ENCODE measurements at regions not wholly inside any gene's neighbourhood (a gene's known extent, or its start where the extent isn't known, plus 50 kb on each side); places are given as distances from the start of the nearest gene placed in this dataset.
"Not testable (repeated sequence)": the region's sequence is repeated elsewhere in the genome, so short reads cannot be mapped to it uniquely, and the experiment has no call there.

DNA sequence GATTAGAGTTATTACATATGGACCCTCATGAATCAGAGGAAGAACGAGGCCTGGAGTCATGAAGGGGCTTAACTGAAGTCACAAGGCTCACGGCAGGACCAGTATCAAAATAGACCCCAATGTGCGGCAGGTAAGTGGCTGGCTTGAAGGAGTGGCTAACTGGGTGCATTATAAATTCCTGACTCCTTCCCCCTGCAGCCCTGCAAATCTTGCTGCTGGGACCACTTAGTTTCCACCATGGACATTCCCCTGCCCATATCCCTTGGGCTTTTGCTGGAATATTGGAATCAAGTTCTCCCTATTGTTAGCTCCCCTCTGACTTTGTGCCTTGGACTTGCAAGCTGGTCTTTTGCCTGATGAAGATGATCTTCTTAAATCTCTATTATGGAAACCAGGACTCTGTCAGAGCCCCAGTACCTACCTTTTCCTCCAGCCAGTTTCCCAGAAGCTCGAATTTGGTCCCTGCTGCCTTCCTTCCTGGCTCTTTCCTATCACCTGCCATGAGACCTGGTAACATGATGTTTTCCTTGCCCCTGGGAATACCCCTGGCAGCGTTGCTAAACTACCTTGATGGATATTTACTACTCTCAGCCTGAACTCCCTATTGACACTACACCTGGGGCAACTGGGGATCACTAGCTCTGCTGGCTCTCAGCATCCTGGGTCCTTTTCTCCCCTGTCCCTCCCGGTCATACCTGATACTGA, 156.0 kb upstream of the JUN start:
- no peak for DNase-seq

DNA sequence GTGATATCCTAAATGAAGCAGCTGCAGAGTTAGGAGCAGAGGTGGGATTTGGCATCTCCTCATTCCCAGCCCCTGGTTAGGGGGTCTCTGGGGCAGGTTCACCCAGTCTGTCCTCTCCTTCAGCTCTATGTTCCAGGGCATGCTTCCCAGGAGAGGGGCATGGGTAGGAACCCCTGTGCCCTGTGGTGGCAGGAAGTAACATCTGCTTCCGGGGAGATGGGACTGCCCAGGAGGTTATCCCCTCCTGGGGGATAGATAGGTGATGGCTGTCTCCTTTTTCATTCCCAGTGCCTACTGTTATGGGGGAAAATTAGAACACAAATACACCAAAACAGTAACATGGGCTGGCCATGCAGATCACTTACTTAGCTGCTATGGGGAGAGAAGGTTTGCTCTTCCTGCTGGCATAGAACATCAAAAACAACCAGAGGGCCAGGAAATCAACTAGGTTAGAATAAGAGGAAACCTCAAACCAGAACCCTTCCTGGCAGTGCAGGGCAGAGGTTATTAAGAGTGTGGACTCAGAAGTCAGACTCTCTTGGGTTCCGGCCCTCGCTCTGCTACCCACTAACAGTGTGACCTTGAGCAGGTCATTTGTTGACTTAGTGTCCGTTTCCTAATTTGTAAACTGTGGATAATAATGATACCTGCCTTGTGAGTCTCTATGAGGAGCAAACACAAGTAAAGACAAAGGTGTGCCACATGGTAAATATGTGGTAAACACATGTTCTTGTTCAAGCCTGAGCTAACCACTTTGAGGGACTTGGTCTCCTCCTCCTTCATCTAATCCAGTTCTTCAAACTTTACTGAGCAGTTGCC, 157.8 kb upstream of the JUN start:
- DNase-seq: no peak

DNA sequence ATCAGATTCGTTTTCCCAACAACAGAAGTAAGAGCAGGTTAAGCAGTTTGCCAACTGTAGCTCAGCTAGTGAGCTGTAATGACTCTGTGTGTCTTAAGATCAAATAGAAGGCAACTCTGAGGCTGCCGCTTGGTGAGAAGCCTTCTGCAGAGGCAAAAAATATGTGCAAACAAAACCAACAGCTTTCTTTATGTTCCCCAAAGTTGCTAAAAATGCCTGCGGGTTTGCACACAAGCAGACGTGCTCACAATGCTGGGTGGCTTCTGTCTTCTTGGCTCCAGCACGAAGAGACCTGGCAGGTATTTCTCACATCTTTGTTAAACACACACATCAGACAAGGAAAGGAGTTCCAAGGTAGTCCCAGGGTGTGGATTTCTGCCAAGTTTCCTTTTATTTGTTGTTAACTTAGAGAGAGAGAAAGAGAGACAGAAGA, 158.9 kb upstream of the JUN start:
- DNase-seq: no peak

DNA sequence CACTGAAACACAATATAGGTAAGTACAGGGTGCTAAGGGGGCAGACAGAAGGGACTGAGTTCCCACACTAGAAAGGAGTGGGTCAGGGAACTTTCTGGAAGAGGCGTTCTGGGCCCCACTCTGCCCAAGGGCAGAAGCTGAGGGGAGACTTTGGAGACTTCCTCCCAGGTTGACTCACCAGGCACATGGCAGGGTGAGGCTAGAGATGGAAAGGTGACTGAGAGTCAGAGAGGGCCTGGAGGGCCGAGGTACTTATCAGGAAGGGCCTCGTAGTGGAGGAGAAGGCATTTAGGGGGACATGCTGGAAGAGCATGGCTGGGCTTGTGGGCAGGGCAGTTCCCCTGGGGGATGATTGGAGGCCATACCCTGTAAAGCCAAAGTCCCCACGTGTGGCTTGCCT, 159.9 kb upstream of the JUN start:
- DNase-seq: no peak

DNA sequence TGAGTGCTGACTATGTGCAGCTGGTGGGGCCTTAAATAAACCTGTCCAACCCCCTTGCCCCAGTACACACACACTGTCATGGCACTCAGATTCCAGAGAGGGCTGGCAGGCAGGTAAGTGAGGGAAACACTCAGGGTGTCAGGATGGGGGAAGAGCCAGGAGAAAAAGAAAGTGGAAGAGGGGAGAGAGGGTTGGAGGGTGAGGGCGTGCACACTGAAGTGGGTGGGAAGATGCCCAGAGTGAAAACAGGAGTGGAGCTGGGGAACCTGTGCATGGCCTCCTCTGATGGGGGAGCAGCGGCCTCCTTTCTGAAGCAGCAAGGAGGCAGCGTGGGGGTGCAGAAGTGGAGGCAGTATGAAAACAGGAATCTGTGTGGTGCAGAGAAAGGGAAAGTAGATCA, 160.6 kb upstream of the JUN start:
- DNase-seq: no peak

DNA sequence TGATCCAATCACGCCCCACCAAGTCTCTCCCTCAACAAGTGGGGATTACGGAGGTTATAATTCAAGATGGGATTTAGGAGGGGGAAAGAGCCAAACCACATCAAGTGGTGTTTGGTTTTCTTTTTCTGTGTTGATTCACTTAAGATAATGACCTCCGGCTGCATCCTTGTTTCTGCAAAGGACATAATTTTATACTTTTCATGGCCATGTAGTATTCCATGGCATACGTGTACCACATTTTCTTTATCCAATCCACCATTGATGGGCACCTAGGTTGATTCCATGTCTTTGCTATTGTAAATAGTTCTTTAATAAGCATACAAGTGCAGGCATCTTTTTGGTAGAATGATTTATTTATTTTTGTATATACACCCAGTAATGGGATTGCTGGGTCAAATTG, 162.5 kb upstream of the JUN start:
- no peak for DNase-seq

DNA sequence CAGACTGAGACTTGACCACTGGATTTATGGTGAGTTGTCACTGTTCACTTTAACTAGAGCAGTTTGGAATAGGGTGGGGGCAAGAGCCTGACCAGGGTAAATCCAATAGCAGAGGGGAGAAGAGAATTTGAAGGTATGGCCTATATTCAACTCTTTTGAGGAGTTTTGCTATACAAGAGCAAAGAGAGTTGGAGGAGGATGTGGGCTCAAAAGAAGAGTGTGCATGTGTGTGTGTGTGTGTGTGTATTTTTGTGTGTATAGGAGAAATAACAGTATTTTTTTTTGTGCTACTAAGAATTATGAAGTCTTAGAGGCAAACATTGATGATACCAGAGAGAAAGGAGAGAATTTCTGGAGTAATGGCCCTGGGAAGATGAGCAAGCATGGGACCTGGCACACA, 164.8 kb upstream of the JUN start:
- DNase-seq: no peak

DNA sequence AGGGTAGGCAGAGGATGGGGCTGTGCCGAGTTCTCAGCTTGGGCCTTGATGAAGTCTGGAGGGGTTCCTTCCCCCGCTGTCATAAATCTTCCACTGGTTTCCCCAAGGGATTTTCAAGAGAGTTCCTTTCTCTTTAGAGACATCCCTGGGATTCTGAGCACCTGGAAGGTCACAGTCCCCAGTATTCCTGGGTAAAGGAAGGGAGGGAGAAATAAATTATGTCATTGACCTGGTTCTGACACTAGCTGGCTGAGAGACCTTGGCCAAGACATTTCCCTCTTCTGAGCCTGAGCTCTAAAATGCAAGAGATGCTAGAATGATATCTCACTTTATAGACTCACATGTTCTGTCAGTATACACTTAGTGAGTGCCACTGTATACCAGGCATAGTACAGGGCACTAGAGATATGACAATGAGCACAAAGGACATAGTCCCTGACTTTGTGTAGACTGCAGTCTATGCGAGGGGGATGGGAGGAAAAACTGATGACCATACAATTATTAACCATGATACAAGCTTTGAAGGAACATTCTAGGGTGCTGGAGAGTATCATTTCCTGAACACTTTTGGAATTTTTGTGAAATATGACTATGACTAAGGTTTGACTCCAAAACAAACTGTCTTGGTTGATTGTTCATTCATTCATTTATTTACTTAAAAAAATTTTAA, 165.8 kb upstream of the JUN start:
- DNase-seq: no peak

DNA sequence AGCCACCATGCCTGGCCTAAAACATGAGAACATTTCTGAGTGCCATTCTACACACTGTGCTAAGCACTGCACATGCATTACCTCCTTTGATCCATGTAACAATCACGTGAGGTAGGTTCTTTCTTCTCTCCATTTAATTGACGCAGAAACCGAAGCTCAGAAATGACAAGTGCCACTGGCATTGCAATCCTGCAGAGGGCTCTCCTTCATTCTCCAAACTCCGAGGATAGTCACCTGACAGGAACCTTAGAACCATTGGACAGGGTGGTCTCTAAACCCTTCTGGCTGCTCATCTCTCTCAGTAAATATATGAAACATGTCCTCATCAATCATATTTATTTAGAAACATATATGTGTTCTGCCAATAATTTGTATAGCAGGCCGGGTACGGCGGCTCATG, 167.1 kb upstream of the JUN start:
- DNase-seq: no peak

DNA sequence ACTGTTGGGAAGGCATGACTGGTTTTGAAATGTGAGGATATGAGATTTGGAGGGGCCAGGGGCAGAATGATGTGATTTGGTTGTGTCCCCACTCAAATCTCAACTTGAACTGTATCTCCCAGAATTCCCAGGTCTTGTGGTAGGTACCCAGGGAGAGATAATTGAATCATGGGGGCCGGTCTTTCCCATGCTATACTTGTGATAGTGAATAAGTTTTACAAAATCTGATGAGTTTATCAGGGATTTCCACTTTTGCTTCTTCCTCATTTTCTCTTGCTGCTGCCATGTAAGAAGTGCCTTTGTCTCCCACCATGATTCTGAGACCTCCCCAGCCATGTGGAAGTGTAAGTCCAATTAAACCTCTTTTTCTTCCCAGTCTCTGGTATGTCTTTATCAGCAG, 170.1 kb upstream of the JUN start:
- not testable (repeated sequence) for DNase-seq

DNA sequence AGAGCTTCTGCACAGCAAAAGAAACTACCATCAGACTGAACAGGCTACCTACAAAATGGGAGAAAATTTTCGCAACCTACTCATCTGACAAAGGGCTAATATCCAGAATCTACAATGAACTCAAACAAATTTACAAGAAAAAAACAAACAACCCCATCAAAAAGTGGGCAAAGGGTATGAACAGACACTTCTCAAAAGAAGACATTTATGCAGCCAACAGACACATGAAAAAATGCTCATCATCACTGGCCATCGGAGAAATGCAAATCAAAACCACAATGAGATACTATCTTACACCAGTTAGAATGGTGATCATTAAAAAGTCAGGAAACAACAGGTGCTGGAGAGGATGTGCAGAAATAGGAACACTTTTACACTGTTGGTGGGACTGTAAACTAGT, 179.4 kb upstream of the JUN start:
- not testable (repeated sequence) for DNase-seq

DNA sequence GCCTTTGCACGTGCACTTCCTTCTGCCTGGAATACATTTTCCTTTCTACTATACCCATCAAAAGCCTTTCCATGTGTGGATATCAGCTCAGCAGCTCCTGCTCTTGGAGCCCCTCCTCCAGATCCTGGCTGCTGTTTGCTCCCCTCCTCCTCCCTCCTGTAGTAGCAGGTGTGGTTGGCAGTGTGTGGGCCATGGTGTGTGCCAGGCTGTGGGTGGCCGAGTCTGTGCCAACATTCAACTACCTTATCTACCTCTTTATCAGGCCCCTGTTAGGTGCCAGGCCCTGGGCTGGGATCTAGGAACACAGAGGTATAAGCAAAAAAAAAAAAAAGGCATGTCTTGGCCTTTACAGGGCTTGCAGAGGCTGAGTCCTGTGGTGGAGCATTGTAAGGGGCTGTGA, 180.6 kb upstream of the JUN start:
- no peak for DNase-seq

DNA sequence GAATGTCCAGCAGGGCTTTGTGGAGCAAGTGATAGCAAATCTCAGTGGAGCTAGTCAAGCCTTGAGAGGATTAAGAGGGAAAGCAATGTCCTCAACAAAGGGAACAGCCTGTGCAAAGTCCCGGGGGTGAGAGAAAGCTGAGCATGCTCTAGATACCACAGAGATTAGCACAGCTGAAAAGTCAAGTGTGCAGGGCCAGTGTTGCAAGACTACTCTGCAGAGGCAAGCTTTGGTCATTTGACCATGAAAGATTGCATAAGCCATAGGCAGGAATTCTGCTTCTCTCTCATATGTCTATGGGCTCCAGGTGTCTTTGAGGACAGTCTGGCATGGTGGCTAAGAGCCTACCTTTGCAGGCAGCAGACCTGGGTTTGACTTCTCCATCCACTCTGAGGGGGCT, 181.0 kb upstream of the JUN start:
- DNase-seq: no peak

DNA sequence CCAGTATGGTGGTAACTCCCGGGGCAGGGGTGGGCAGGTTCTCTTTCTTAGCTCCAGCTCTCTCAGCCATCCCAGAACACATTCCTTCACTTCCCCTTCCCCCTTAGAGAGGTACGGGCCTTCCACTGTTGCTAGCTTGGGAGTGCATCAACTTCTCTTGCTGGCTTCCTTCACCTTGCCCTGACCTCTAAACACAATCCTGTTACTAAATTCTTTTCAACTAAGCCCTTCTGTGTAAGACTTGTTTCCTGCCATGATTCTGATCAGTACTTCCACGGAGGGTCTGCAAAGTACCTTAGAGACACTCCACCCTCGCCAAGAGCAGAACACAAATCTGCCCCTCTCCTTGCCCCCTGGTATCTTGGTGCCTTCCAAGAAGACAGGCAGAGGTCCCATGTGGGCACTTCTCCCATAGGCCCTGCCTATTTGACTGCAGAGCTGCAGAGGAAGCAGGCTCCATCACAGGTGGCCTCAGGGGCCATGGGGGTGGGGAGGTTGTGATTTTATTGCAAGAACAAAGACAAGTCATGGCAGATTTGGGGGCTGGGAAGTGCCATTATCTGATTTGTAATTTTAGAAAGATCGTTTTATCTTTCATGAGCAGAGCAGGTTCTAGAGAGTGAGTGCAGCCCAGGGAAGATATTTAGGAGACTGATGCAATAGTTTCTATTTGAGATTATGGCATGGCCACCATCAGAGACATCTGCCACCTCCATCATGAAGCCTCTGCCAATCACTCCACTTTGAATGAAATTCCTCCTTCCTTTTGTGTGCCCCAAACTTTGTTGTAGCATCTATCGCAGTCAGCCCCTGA, 182.5 kb upstream of the JUN start:
- DNase-seq: no peak

DNA sequence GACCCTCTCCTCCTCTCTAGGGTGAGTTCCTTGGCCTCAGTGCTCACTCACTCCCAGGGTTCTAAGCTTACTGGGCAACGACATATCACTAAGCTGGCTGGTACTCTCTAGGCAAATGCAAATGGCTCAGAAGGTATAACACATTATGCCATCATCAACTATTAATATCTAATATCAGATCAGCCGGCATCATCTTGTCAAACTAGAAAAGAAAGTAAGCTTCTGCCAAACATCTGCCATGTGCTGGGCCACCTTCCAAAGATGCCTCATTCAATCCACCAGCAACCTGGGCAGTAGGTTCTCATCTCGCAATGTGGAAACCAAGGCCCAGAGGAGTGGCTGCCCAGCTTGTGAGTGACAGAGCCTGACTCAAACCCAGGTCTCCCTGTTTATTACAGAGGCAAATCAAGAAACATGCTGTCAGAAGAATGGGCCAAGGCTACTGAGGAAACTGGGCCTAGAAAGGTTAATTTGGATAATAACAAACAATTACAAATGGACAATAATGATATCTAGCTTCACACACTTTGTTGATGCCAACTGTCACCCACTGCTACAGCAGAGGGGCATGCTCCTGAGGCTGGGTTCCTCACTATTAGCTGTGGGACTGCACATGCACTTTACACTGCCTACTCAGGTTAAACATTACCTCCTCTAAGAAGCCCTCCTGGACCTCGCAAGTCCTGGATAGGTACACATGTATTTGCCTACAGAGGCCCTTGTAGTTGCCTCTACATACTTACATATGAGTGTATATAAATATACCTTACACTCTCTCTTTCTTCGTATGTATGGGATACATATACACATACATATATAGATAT, 183.3 kb upstream of the JUN start:
- no peak for DNase-seq

DNA sequence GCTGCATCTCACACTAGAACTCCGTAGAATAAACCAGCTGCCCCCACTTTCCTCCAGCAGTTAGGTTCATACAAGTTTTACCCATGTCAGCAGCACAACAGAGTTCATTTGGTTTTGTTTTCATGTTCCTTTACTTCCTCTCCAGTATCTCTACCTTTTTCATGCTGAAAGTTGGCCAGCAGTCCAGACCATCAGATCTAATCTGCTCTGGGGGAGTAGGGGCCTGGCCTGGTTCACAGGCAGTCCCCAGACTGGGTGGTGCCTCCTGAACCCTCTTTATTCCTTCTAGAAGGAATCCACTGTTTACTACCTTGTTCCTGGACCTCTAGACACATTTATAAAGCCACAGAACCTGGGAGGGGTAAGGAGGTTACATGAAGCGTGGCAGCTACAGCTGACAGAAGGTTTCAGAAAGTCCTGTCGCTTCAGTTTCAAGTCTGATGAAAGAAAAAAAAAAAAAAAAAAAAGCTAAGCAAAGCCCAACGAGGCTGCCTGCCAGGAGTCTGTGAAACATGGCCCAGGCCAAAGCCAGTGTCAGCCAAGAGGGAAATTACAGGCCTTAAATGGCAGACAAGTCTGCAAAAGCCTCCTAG, 184.6 kb upstream of the JUN start:
- DNase-seq: no peak

DNA sequence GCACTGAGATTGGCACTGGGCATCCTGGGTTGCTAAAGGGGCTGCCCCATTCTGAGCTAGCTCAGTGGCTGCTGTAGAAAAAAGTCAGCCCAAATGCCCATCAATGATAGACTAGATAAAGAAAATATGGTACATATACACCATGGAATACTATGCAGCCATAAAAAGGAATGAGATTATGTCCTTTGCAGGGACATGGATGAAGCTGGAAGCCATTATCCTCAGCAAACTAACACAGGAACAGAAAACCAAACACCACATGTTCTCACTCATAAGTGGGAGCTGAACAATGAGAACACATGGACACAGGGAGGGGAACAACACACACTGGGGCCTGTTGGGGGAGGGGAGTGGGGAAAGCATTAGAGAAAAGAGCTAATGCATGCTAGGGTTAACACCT, 185.3 kb upstream of the JUN start:
- not testable (repeated sequence) for DNase-seq

DNA sequence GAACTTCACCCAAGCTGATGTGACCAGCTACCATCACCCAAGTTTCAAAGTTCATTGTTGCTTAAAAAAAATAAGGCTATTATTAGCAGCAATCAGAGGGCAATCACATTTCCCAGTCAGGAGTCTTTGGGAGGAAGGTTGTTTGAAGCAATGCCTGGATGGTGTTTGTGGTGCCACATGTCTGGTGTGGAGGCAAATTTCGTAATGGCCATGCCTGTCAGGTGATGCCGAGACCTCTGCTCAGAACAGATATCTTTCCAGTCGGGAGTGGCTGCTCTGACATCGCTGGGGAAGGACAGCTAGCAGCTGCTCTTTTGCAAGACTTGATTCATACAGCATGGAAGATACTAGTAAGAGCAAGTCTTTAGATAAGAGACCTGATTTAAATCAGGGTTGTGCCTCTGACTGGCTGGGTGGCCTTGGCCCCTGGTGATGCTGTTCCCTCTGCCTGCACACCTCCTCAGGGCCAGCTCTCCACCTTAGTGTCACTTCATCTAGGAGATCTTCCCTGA, 187.8 kb upstream of the JUN start:
- DNase-seq: no peak

DNA sequence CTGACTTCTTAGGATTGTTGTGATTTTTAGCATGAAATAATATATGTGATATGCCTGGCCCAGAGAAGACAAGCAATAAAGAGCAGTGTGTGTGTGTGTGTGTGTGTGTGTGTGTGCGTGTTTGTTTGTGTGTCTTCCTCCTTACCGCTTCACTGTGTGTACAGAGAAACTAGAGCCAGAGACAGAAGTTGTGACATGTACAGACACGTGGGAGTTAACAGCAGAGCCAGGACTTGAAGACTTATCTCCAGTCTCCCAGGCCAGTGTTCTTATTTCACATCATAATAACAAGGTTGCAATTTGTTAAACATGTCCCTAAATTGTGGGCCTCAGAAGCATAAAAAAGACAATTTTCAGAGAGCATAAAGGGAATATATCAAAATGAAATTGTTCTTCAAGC, 192.0 kb upstream of the JUN start:
- no peak for DNase-seq

DNA sequence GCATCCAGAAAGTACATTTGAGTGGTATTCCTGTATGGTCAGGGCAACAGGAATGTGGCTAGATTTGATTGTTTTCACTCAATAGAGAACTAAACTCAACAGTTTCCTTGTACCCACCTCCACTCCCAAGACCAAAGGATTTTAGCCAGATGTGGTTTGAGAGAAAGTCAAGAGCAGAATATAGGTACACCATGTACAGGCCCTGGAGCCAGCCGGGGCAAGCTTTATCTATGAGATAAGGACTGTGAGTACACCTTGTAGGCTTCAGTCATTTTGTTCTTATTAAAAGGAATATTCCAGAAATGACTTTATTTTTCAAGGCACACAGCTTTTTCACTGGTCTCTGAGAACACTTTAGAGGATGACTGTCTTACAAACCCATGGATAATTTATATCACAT, 192.4 kb upstream of the JUN start:
- DNase-seq: no peak

DNA sequence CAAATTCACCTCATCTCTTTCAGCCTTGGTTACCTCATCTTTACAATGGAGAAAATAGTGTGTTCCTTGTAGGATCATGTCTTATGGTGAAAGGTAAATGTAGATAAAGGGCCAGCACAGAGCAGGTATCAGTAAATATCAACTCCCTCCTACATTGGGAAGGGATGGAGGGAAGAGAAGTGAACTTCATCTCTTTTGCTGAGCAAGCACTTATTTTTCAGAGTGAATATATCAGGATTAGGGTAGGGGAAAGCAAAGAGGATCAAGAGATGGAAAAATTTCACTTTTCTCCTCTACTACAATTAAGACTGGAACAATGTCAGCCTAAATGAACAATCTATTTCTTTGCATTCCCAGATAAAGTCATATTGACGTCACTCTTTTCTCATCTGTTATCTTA, 193.8 kb upstream of the JUN start:
- no peak for DNase-seq

DNA sequence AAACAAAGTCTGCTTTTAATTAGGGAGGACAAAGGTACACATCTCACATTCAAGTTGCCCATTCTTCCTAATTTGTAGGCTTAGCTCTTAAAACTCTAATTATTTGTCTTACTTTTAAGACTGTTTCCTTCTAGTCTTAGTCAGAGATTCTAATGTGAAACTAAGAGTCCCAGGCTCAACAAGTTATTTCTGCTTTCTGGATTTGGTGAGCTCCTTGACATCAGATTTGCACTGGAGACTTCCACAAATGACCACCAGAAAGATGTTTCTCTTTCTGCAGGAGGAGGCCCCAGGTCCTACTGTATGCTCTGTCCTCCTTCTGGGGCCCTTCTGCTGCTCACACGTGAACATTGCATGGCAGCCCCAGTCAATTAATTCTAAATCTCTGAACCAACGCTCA, 194.2 kb upstream of the JUN start:
- DNase-seq: no peak

Data from activated CD8-positive, alpha-beta memory T cell treated with anti-CD3 and anti-CD28 coated beads, Interleukin-2, amount 50 U/mL, for 4 hours (primary cell).